ENCODE measurements at regions not wholly inside any gene's neighbourhood (a gene's known extent, or its start where the extent isn't known, plus 50 kb on each side); places are given as distances from the start of the nearest gene placed in this dataset.

- TF ChIP-seq CTCF (IDR thresholded peaks at IDR 0.05; ENCODE audit: low read depth, low read length) (no peak), EZH2phosphoT487 (IDR thresholded peaks at IDR 0.05; ENCODE audit: low read depth) (no peak)
Measured at GRCh38 chr14:29310210-29310609, 543.6 kb downstream of the FOXG1 start.

Measured in OCI-LY3 (cell line).